IPS DF 19.7 (cell line): ENCODE measurements at regions not wholly inside any gene's neighbourhood (a gene's known extent, or its start where the extent isn't known, plus 50 kb on each side); places are given as distances from the start of the nearest gene placed in this dataset.

ENCODE experiments used
- DNase-seq: peaks from one replicate; pipeline ENCODE4 v3.0.0-alpha.2; 2013; ENCODE audit warnings: low read depth, low spot score

DNA sequence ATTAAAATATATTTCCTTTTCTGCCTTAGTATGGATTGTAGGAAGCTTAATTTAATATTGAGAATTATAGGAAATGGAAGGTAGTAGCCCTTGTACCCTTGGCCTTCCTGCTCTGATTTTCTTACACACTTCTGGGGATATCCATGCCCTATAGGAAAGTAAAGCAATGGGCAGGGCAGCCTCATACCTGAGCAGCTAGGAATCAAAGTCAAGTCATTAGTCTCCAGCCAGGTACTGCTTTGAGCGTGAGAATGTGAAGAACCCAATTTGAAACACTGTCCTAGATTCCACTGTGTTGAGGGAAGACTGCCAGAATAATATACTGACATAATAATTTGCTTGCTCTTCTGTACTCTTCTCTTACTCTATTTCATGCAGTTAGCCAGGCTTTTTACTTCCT is 51.0 kb upstream of the L3MBTL3 start:
- no peak for DNase-seq

DNA sequence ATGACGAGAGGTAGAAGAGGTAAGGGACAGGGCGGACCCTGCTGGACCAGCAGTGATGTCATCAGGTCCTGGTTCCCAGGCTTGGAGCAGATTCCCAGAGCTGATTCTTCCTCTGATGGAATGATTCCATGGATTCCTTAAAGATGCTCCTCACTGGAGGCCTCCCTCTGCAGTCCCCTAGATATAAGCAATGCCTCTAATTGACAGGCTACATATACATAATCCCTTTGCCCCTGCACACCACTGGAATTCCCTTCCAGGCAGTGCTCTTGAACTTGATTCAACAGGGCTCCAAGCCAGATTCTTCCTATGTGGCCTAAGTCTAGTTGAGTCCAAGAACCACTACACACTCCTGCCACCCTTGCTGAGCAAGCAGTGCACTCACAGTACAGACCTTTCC is 52.3 kb upstream of the L3MBTL3 start:
- no peak for DNase-seq

DNA sequence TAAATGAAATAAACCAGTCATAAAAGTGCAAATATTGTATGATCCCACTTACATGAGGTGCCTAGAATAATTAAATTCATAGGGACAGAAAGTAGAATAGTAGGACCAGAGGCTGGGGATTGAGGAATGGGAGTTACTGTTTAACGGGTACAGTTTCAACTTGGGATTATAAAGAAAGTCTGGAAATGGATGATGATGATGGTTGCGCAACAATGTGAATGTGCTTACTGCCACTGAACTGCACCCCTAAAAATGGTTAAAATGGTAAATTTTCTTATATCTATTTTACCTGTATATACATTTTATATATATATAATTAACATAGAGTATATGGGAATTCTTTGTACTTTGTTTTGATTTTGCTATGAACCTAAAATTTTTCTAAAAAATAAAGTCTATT is 53.3 kb upstream of the L3MBTL3 start:
- DNase-seq, result no peak

GRCh38 chr6:129959358-129959930 is 58.9 kb upstream of the L3MBTL3 start:
- no peak for DNase-seq

- no peak for DNase-seq
These were observed 60.2 kb upstream of the L3MBTL3 start for GRCh38 chr6:129957941-129958898.

- no peak for DNase-seq
These were observed 62.8 kb upstream of the L3MBTL3 start for GRCh38 chr6:129955584-129955983.

DNA sequence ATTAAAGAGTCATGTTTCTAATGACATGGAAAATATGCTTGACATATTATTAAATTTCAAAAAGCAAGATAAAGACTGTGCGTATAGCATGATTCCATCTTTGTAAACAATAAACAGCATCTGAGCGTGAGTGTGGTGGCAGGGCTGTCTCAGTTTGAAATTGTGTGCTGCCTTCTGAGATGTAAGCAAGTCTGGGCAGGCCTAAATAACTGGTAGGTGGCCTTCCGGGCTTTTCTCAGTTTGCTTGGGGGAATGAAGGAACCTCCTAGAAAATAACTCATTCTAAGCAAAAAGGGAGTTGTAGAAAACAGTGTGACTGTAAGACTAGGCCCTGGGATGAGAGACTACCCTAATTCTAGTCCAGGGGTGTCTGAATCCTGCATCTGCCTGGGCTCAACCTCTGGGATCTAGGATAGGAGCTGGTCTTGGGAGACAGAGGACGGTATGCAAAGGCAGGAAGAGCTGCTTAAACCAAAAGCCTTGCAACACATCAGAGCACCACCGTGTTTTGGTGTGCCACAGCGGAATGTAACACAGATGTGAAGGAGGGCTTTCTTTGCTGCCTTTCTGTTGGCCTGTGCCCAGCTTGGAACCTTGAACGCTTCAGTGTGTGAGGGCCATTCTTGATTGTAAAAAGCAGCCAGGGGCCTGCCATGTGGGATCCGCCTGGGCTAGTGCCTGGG is 63.5 kb upstream of the L3MBTL3 start:
- no peak for DNase-seq

GRCh38 chr6:129947797-129948196 is 70.6 kb upstream of the L3MBTL3 start:
- DNase-seq, result no peak

GRCh38 chr6:129946439-129947140 is 71.8 kb upstream of the L3MBTL3 start:
- no peak for DNase-seq

- DNase-seq, result no peak
These were observed 74.6 kb upstream of the L3MBTL3 start for GRCh38 chr6:129943637-129944271.

DNA sequence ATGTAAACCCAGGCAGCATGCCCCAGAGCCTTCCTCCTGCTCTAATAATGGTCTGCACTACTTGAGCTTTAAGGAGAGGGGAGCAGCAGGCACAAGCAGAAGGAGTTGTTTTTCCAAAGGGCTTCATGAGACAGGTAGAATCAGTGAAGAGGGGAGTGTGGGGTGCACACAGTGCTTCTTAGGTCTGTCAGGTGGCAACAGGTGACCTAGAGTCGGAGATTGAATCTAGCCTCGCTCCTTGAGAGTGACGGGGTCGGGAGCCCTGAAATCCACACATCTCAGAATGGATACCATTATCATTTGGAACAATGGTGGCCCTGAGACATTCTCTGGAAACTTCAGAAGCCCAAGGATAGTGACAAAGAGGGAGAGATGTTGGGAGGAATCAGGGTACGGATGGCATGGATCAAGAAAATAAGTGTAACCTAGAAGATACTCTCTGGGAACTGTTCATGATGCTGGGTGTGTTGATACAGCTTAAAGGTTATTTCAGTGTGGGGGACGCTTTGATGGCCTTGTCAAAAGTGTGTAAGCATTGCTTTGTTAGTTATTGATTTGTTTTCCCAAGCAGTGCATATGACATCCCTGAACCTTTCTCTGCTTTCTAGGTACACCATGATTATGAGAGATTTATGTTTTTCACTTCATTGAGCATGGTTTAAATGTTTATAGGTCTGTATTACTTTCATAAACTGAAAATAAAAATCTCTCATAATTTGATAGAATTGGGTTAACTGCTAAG is 77.8 kb upstream of the L3MBTL3 start:
- DNase-seq, result no peak

DNA sequence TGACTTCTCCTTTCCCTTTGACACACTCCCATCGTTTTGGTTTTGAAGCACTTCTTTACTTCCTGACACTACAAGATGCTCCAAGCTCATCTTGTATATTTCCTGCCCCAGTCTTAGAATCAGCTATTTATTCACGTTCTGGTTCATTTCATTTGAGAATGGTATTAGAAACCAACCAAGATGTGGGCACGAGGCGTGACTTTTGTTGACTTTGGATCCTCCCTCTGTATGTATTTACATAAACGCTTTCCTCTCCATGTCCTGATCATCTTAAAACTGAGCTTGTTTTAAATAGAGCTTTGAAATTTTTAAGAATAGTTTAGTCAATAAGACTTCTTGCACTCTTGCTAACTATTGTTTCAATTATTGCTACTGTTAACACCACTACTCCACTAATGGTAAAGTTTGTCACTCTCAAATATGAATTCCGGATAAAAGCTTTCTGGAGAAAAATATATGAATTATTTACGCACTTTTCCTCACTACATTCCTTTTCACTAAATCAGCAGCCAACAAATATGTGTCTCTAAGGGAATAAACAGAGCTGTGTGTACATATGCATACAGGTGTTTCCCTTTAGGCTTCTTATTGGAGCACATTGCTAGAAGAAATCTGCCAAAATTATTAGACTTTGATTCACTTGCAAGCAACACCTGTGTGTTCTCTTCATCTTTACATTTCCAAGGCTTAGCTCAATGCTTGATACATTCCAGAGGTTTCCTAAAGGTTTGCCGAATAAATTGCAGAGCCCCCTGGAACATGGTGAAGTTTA is 77.3 kb upstream of the TMEM244 start:
- no peak for DNase-seq

DNA sequence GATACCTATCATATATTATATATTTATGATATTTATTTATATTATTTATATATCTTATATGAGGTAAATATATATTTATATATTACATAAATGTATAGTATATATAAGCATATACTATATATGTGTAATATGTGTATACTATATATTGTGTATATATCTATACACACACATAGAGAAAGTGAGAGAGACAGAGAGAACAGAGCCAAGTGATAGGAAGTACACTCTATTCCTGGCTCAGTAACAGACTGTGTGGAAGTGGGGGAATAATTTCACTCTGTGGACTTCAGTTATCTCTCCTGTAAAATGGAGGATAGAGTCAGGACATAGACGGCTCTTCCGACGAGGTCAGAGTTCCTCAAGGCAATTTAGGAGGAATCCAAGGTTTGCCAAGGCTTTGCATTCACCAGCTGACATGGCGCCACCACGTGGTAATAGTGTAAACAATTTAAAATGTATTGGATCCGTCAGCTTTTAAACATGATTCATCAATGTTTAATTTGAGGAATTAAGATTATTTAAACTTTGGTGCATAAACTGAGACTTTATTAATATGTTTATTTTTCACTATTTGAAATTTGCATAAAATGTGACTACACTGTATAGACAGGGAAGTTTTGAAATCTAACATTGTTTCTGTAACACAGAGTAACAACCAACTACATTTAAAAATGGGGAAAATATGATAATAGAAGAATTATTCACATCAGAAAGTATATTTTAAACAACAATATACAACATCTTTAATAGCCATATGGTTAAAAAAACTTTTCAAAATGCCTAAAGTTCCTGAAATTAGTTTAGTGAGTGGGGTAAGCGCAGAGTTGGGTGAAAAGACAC is 75.4 kb upstream of the TMEM244 start:
- DNase-seq, result peak; percentile 40

DNA sequence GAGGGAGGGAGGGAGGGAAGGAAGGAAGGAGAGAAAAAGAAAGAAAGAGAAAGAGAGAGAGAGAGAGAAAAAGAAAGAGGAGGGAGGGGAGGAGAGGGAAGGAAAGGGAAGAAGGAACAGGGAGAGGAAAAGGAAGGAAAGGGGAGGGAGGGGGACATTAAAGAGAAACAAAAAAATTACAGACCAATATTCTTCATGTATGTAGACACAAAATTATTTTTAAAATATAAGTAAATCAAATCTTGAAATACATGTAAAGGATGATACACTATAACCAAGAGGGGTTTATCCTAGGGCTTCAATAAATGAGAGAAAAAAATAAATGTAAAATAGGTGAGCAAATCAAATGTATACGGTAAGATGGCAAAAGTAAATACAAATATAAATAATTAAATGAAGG is 71.2 kb upstream of the TMEM244 start:
- DNase-seq, result no peak

GRCh38 chr6:129929433-129929832 is 68.3 kb upstream of the TMEM244 start:
- DNase-seq, result no peak

- DNase-seq, result no peak
These were observed 62.6 kb upstream of the TMEM244 start for GRCh38 chr6:129923530-129924250.

DNA sequence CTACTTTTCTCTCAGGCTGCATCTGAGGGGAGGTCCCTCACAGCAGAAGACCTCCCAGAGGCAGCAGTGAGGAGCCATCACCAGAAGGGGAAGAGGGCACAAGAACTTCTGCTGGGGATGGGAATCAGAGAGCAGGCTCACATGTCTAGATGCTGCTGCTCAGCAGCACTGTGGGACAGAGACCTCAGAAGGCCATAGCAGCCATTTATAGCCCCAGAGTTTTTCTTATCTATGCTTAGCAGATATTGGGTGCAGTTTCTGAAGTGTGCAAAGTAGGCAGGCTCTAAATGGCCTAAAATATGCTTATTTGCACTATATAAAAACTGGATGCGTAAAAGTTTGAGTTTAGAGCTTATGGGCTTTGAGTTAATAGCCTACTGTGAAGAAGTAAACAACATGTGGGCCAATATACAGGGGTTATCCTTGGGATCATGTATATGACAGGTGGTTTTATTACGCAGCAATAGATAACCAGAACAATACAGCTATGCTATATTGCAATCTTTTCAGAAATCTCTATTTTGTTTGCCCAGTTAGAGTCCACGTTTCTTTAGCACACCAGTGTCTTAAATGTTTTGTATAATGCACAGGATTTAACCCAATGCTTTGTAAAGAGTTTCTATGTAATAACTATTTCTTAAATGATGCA is 60.2 kb upstream of the TMEM244 start:
- DNase-seq, result no peak
